Suprapubic skin (tissue), 4 donors: ENCODE measurements at regions not wholly inside any gene's neighbourhood (a gene's known extent, or its start where the extent isn't known, plus 50 kb on each side); places are given as distances from the start of the nearest gene placed in this dataset.
"Not testable (repeated sequence)": the region's sequence is repeated elsewhere in the genome, so short reads cannot be mapped to it uniquely, and the experiment has no call there.

ENCODE experiments used
- DNase-seq, 2 donors: peaks; one replicate each; pipeline ENCODE4 v3.0.0-alpha.2; 2019; ENCODE audit warnings: low spot score in 2 of 2
- H3K27ac ChIP-seq: fragments of 200-600 bp; sonication (generic); one replicate; pipeline ENCODE4 v1.5.1; 2019
- H3K27me3 ChIP-seq: fragments of 200-600 bp; sonication (generic); one replicate; pipeline ENCODE4 v1.5.1; 2019
- H3K36me3 ChIP-seq: fragments of 200-600 bp; sonication (generic); one replicate; pipeline ENCODE4 v1.5.1; 2019
- H3K4me1 ChIP-seq: fragments of 200-600 bp; sonication (generic); one replicate; pipeline ENCODE4 v1.5.1; 2019
- H3K4me3 ChIP-seq: fragments of 200-600 bp; sonication (generic); one replicate; pipeline ENCODE4 v1.5.1; 2019; ENCODE audit warnings: mild to moderate bottlenecking
- H3K9me3 ChIP-seq: fragments of 200-600 bp; sonication (generic); one replicate; pipeline ENCODE4 v1.5.1; 2019
- EP300 ChIP-seq: sonication (generic); formaldehyde crosslinking; IDR thresholded peaks from one replicate; pipeline ENCODE4 v1.6.1; 2017; ENCODE audit warnings: antibody characterized with exemption
- POLR2A ChIP-seq, 2 donors: fragments of 450-650 bp; IDR thresholded peaks; one replicate each; pipeline ENCODE4 v1.6.1; 2017; ENCODE audit warnings: antibody characterized with exemption in 2 of 2, mild to moderate bottlenecking in 2 of 2, moderate library complexity in 2 of 2
- POLR2AphosphoS5 ChIP-seq, 3 donors: sonication (generic); formaldehyde crosslinking; IDR thresholded peaks; one replicate each; pipeline ENCODE4 v1.6.1; 2017; ENCODE audit warnings: antibody characterized with exemption in 3 of 3
- WGBS: methylation state at CpG from one replicate; pipeline ENCODE4 v1.1.5; 2018; 5-methylcytosine and 5-hydroxymethylcytosine counted together
- TF ChIP-seq, protein P1 (sequence below), 2 donors: fragments of 200-600 bp in 1 of 2; fragments of 450-650 bp in 1 of 2; sonication (generic) in 1 of 2; IDR thresholded peaks; one replicate each; pipeline ENCODE4 v1.5.1; 2016 to 2019; ENCODE audit warnings: antibody characterized with exemption in 2 of 2, mild to moderate bottlenecking in 1 of 2, moderate library complexity in 1 of 2

DNA sequence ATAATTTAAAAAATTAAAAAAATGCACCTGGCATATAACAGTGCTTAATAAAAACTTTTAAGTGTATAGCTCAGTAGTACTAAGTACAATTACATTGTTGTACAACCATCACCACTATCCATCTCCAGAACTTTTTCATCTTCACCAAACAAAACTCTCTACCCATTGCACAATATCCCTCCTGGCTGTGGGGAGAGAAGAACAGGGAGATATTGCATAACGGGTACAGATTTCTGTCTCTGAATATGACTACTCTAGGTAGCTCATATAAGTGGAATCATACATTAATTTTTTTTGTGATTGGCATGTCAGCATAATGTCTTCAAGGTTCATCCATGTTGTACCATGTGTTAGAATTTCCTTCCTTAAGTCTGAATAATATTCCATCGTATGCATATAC lies 91.0 kb upstream of the PLAAT1 start:
- no peaks in the 10 kb centered on the region for H3K27me3 ChIP-seq
- DNase-seq: no peak
- no peaks in the 10 kb centered on the region for H3K4me1 ChIP-seq
- 77% methylated on average over 2 of the region's 2 CpGs for WGBS
- H3K36me3 ChIP-seq: no peaks in the 10 kb centered on the region
- no peaks in the 10 kb centered on the region for H3K9me3 ChIP-seq
- TF ChIP-seq EP300 (no peak), POLR2AphosphoS5 (IDR thresholded peaks at IDR 0.05) (no peak), POLR2A (IDR thresholded peaks at IDR 0.05) (no peak)
- TF ChIP-seq, protein P1, sequence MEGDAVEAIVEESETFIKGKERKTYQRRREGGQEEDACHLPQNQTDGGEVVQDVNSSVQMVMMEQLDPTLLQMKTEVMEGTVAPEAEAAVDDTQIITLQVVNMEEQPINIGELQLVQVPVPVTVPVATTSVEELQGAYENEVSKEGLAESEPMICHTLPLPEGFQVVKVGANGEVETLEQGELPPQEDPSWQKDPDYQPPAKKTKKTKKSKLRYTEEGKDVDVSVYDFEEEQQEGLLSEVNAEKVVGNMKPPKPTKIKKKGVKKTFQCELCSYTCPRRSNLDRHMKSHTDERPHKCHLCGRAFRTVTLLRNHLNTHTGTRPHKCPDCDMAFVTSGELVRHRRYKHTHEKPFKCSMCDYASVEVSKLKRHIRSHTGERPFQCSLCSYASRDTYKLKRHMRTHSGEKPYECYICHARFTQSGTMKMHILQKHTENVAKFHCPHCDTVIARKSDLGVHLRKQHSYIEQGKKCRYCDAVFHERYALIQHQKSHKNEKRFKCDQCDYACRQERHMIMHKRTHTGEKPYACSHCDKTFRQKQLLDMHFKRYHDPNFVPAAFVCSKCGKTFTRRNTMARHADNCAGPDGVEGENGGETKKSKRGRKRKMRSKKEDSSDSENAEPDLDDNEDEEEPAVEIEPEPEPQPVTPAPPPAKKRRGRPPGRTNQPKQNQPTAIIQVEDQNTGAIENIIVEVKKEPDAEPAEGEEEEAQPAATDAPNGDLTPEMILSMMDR (IDR thresholded peaks at IDR 0.05): no peak
- no peak overlapping the region for H3K4me3 ChIP-seq
- H3K27ac ChIP-seq: no peak overlapping the region

DNA sequence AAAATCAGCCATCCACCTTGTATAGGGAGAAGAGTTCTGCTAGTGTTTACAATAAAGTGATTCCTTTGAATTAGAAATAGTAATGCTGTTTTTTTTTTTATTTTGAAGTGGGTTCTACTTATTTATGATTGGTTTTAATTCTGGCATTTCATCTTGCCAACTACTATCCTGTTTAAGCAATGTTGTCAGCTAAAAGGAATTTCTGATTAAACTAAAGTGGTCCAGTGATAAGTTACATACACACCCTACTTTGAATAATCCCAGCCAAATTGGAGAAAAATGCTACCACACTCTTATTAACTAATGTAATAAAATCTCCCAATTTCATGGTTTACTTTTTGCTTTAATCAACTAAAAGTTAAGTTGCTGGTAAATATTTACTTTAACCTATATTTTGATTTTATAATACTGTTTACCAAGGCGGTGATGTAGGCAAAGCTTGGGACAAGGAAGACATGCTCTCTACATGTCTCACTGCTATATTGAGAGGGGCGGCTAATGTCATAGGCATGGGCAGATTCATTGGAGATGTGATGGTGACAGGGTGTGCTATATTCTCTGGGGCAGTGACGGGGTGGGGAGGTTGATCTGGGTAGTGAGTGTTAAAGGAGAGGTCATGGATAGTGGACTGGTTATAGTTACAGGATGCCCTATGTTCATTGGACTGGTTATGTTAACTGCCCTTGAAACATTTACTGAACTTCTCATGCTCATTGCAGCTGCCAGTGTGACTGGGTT lies 85.8 kb upstream of the PLAAT1 start:
- 84% methylated on average over 3 of the region's 3 CpGs for WGBS
- H3K4me1 ChIP-seq, H3K27ac ChIP-seq, H3K36me3 ChIP-seq, H3K4me3 ChIP-seq, H3K9me3 ChIP-seq, DNase-seq, H3K27me3 ChIP-seq: not testable (repeated sequence)

DNA sequence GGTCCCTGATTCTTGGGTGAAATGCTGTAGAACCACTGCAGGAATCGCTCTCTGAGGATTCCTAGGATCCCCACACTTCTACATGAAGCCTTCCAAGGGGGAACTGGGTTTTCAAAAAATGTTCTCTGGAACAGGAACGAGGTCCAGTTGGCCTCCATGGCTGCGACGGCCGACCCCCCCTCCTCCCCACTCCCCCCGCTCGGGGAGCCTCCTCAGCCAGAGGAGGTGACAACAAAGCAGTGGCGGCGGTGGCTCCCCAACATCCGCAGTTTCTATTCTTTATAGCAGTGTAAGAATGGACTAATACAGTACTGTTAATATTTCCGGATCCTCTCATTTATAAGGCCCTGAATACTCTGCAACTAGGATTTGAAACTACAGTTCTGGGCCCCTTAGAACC lies 84.0 kb upstream of the PLAAT1 start:
- WGBS: 87% methylated on average over 11 of the region's 11 CpGs
- no peaks in the 10 kb centered on the region for H3K4me1 ChIP-seq
- H3K9me3 ChIP-seq: no peaks in the 10 kb centered on the region
- no peak overlapping the region for H3K27ac ChIP-seq
- H3K36me3 ChIP-seq: no peaks in the 10 kb centered on the region
- DNase-seq: no peak
- no peak overlapping the region for H3K4me3 ChIP-seq
- H3K27me3 ChIP-seq: no peaks in the 10 kb centered on the region
- no peak for TF ChIP-seq EP300
- TF ChIP-seq, protein P1 (IDR thresholded peaks at IDR 0.05): no peak
- TF ChIP-seq POLR2AphosphoS5 (IDR thresholded peaks at IDR 0.05): no peak
- no peak for TF ChIP-seq POLR2A (IDR thresholded peaks at IDR 0.05)

DNA sequence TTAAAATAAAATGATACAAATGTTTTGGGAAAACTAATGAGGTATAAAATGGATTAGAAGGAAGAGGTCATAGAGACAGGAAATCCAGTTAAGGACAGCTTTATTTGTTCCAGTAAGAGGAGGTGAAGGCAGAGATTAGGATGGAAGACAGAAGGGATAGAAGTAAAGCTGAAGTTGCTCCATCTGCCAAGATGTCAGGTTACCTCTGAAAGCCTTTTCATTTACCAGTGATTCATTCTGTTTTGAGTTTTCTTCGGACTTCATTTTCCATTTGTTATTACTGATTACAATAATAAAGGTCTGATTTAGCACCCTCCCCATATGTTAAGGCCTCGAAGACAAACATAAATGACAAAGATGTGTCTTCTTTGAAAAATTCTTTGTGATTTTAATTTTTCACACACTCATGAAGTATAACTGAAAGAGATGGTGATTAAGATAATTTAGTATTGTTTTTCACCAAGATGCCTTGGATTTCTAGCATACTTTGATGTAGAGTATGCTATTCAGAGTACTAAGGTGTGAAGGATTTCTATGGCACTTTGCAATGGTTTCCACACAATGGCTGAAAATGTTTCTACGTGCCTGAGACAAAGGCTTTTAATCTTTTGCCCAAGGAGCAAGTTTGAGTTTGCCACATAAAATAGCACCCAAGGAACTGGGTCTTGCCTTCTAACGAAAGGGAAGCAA lies 75.4 kb upstream of the PLAAT1 start:
- no peak for DNase-seq
- no peaks in the 10 kb centered on the region for H3K36me3 ChIP-seq
- no peaks in the 10 kb centered on the region for H3K9me3 ChIP-seq
- no peak overlapping the region for H3K27ac ChIP-seq
- WGBS: 67% methylated on average over 4 of the region's 4 CpGs
- H3K4me1 ChIP-seq: no peaks in the 10 kb centered on the region
- H3K4me3 ChIP-seq: no peak overlapping the region
- no peak for TF ChIP-seq EP300
- no peak for TF ChIP-seq POLR2AphosphoS5 (IDR thresholded peaks at IDR 0.05)
- TF ChIP-seq, protein P1 (IDR thresholded peaks at IDR 0.05): no peak
- TF ChIP-seq POLR2A (IDR thresholded peaks at IDR 0.05): no peak
- no peaks in the 10 kb centered on the region for H3K27me3 ChIP-seq

DNA sequence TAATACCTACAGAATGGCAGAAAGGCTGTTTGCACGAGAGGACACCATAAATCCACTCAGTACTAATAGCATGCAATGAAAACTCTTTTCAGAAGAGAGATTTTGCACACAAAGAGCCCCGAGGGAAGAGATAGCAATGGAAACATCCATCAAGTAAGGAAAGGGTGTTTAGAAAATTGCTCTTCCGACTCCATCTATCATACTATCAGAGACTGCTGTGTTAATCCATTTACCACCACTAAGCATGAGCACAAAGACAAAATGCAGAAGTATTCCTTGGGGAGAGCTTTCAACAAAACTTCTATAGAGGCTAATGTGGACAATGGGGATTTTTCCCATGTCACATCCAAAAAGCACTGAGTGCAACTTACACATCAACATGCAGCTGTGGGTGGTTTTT lies 72.1 kb upstream of the PLAAT1 start:
- Histone ChIP-seq H3K9me3 (no peaks in the 10 kb centered on the region), H3K27me3 (no peaks in the 10 kb centered on the region), H3K36me3 (no peaks in the 10 kb centered on the region), H3K4me1 (no peaks in the 10 kb centered on the region), H3K27ac (no peak overlapping the region), H3K4me3 (no peak overlapping the region)
- TF ChIP-seq, protein P1 (IDR thresholded peaks at IDR 0.05): no peak
- TF ChIP-seq EP300 (no peak), POLR2AphosphoS5 (IDR thresholded peaks at IDR 0.05) (no peak), POLR2A (IDR thresholded peaks at IDR 0.05) (no peak)
- DNase-seq: no peak
- 32% methylated on average over 3 of the region's 3 CpGs for WGBS
